GM23338 (cell line): ENCODE measurements at regions not wholly inside any gene's neighbourhood (a gene's known extent, or its start where the extent isn't known, plus 50 kb on each side); places are given as distances from the start of the nearest gene placed in this dataset.

Experiments used
- ATAC-seq: fragments of 200-7000 bp; cut with Tn5 transposase; 3 replicates; pipeline ENCODE4 v1.9.1; 2020
- DNase-seq: peaks from one replicate; pipeline ENCODE4 v3.0.0-alpha.2; 2015; ENCODE audit warnings: low spot score
- H2AFZ ChIP-seq: fragments of 200-600 bp; sonication (generic); 2 replicates; pipeline ENCODE4 v1.8.0; 2016; ENCODE audit warnings: antibody characterized with exemption, mild to moderate bottlenecking, moderate library complexity
- H3F3A ChIP-seq: fragments of 200-600 bp; sonication (generic); replicated peaks from 2 replicates; pipeline ENCODE4 v1.8.0; 2017; ENCODE audit warnings: antibody characterized with exemption, mixed run types, low read depth
- H3K27ac ChIP-seq: fragments of 200-600 bp; sonication (generic); 2 replicates; pipeline ENCODE4 v1.6.1; 2016; ENCODE audit warnings: low read depth
- H3K27me3 ChIP-seq: fragments of 200-600 bp; sonication (generic); 2 replicates; pipeline ENCODE4 v1.8.0; 2016; ENCODE audit warnings: mild to moderate bottlenecking, mixed run types, moderate library complexity; ENCODE audit not compliant: insufficient read depth
- H3K36me3 ChIP-seq: fragments of 200-600 bp; sonication (generic); 2 replicates; pipeline ENCODE4 v1.8.0; 2016; ENCODE audit warnings: mild to moderate bottlenecking; ENCODE audit not compliant: insufficient read depth
- H3K4me1 ChIP-seq: fragments of 200-600 bp; sonication (generic); 2 replicates; pipeline ENCODE4 v1.8.0; 2016; ENCODE audit warnings: mild to moderate bottlenecking, moderate library complexity; ENCODE audit not compliant: insufficient read depth
- H3K4me2 ChIP-seq: fragments of 200-600 bp; sonication (generic); 2 replicates; pipeline ENCODE4 v1.7.1; 2017; ENCODE audit warnings: mixed run types
- H3K4me3 ChIP-seq: fragments of 200-600 bp; sonication (generic); 2 replicates; pipeline ENCODE4 v1.6.1; 2016; ENCODE audit warnings: mixed run types
- H3K79me2 ChIP-seq: fragments of 200-600 bp; sonication (generic); replicated peaks from 2 replicates; pipeline ENCODE4 v1.8.0; 2017; ENCODE audit warnings: mild to moderate bottlenecking; ENCODE audit not compliant: insufficient read depth
- H3K9me2 ChIP-seq: fragments of 200-600 bp; sonication (generic); 2 replicates; pipeline ENCODE4 v1.8.0; 2017; ENCODE audit not compliant: insufficient read depth
- H4K20me1 ChIP-seq: fragments of 200-600 bp; sonication (generic); replicated peaks from 2 replicates; pipeline ENCODE4 v1.8.0; 2017; ENCODE audit warnings: mild to moderate bottlenecking; ENCODE audit not compliant: insufficient read depth
- H3K27ac Mint-ChIP-seq: 2 replicates; pipeline ENCODE4 v1.8.0; 2020; ENCODE audit warnings: inconsistent platforms, mild to moderate bottlenecking, moderate library complexity, mixed read lengths
- H3K27me3 Mint-ChIP-seq: 3 replicates; pipeline ENCODE4 v1.8.0; 2022; ENCODE audit warnings: low read depth, mild to moderate bottlenecking, moderate library complexity, mixed read lengths, inconsistent platforms; ENCODE audit not compliant: insufficient read depth, poor library complexity
- H3K36me3 Mint-ChIP-seq: 3 replicates; pipeline ENCODE4 v1.8.0; 2021; ENCODE audit warnings: low read depth, mild to moderate bottlenecking, inconsistent platforms, moderate library complexity, mixed read lengths
- H3K4me1 Mint-ChIP-seq: 3 replicates; pipeline ENCODE4 v1.8.0; 2020; ENCODE audit warnings: mild to moderate bottlenecking, inconsistent platforms, mixed read lengths
- H3K4me3 Mint-ChIP-seq: 3 replicates; pipeline ENCODE4 v1.8.0; 2021; ENCODE audit warnings: moderate library complexity, mild to moderate bottlenecking, inconsistent platforms, mixed read lengths
- H3K9me3 Mint-ChIP-seq: 3 replicates; pipeline ENCODE4 v1.8.0; 2020; ENCODE audit warnings: moderate library complexity, mild to moderate bottlenecking, inconsistent platforms, mixed read lengths
- CREB1 ChIP-seq: fragments of 250-450 bp; sonication (Bioruptor Pico); IDR thresholded peaks from 2 replicates; pipeline ENCODE4 v1.5.0; 2020; ENCODE audit warnings: low read depth, mild to moderate bottlenecking, moderate library complexity
- EZH2 ChIP-seq: fragments of 200-600 bp; sonication (generic); IDR thresholded peaks from one replicate; pipeline ENCODE4 v1.8.0; 2017; ENCODE audit warnings: antibody characterized with exemption, mild to moderate bottlenecking, low read depth; ENCODE audit not compliant: unreplicated experiment
- EZH2phosphoT487 ChIP-seq: fragments of 200-600 bp; sonication (generic); IDR thresholded peaks from one replicate; pipeline ENCODE4 v1.8.1; 2018; ENCODE audit warnings: antibody characterized with exemption; ENCODE audit not compliant: unreplicated experiment
- JUNB ChIP-seq: IDR thresholded peaks from one replicate; pipeline ENCODE4 v1.6.1; 2016; ENCODE audit warnings: antibody characterized with exemption; ENCODE audit not compliant: unreplicated experiment
- NANOG ChIP-seq: IDR thresholded peaks from 2 replicates; pipeline ENCODE4 v1.6.1; 2016; ENCODE audit warnings: antibody characterized with exemption, borderline replicate concordance
- POLR2AphosphoS5 ChIP-seq: IDR thresholded peaks from 2 replicates; pipeline ENCODE4 v1.6.1; 2016; ENCODE audit warnings: antibody characterized with exemption, low read depth
- STAT1 ChIP-seq: IDR thresholded peaks from one replicate; pipeline ENCODE4 v1.6.1; 2016; ENCODE audit warnings: antibody characterized with exemption; ENCODE audit not compliant: unreplicated experiment
- ZNF331 ChIP-seq: fragments of 250-450 bp; sonication (Bioruptor Pico); IDR thresholded peaks from 2 replicates; pipeline ENCODE4 v1.5.0; 2020; ENCODE audit warnings: low read depth, mild to moderate bottlenecking, moderate library complexity
- TF ChIP-seq, protein P1 (sequence below): fragments of 250-450 bp; sonication (Bioruptor Pico); IDR thresholded peaks from 2 replicates; pipeline ENCODE4 v1.5.0; 2020; ENCODE audit warnings: mild to moderate bottlenecking, moderate library complexity
- TF ChIP-seq, protein P2 (sequence below), 2 experiments: fragments of 200-600 bp in 1 of 2; sonication (generic) in 1 of 2; conservative IDR thresholded peaks; 2 replicates each; pipeline versions ENCODE4 v1.5.1 to v1.6.1; 2016 to 2017; ENCODE audit warnings: antibody characterized with exemption in 2 of 2, low read depth in 2 of 2, mild to moderate bottlenecking in 2 of 2, moderate library complexity in 1 of 2
- TF ChIP-seq, protein P3 (sequence below): IDR thresholded peaks from 2 replicates; pipeline ENCODE4 v1.6.1; 2016; ENCODE audit warnings: antibody characterized with exemption

DNA sequence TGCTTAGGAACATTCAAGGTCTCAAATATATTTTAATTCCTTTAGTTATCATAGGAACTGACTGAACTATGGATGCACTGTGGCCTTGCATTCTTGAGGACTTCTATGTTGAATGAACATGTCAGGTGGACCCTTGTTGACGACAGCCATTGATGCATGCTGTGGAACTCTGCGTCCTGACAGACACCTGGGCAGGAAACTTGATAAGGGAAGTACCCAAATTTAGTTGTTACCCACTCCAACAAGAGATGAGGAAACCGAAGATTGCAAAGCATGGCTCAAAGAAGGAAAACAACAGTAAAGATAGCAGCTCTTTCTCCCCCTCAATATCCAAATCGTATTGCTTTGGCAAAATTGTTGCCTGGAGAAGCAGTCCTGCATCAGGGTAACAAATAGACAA, 540.0 kb upstream of the NR3C2 start:
- Histone ChIP-seq H3K9me2 (peaks cover 16% of the 10 kb centered on the region; the same call in 1 of the 2 replicates), H3K4me2 (no peak overlapping the region), H4K20me1 (no peaks in the 10 kb centered on the region), H3K27me3 (no peaks in the 10 kb centered on the region), H3K27ac (no peak overlapping the region), H3K79me2 (no peaks in the 10 kb centered on the region), H2AFZ (no peak overlapping the region), H3K4me3 (no peak overlapping the region), H3K4me1 (no peaks in the 10 kb centered on the region), H3F3A (no peaks in the 10 kb centered on the region), H3K36me3 (no peaks in the 10 kb centered on the region)
- Mint-ChIP-seq H3K9me3 (no peaks in the 10 kb centered on the region; the same call in 2 of the 3 replicates), H3K27ac (no peak overlapping the region), H3K4me1 (no peaks in the 10 kb centered on the region), H3K4me3 (no peak overlapping the region), H3K36me3 (no peaks in the 10 kb centered on the region), H3K27me3 (no peaks in the 10 kb centered on the region)
- TF ChIP-seq STAT1 (no peak), EZH2phosphoT487 (no peak), POLR2AphosphoS5 (no peak), NANOG (no peak), ZNF331 (CRISPR knock-in tag) (no peak), EZH2 (no peak), CREB1 (CRISPR knock-in tag) (no peak), JUNB (no peak)
- TF ChIP-seq, protein P1, sequence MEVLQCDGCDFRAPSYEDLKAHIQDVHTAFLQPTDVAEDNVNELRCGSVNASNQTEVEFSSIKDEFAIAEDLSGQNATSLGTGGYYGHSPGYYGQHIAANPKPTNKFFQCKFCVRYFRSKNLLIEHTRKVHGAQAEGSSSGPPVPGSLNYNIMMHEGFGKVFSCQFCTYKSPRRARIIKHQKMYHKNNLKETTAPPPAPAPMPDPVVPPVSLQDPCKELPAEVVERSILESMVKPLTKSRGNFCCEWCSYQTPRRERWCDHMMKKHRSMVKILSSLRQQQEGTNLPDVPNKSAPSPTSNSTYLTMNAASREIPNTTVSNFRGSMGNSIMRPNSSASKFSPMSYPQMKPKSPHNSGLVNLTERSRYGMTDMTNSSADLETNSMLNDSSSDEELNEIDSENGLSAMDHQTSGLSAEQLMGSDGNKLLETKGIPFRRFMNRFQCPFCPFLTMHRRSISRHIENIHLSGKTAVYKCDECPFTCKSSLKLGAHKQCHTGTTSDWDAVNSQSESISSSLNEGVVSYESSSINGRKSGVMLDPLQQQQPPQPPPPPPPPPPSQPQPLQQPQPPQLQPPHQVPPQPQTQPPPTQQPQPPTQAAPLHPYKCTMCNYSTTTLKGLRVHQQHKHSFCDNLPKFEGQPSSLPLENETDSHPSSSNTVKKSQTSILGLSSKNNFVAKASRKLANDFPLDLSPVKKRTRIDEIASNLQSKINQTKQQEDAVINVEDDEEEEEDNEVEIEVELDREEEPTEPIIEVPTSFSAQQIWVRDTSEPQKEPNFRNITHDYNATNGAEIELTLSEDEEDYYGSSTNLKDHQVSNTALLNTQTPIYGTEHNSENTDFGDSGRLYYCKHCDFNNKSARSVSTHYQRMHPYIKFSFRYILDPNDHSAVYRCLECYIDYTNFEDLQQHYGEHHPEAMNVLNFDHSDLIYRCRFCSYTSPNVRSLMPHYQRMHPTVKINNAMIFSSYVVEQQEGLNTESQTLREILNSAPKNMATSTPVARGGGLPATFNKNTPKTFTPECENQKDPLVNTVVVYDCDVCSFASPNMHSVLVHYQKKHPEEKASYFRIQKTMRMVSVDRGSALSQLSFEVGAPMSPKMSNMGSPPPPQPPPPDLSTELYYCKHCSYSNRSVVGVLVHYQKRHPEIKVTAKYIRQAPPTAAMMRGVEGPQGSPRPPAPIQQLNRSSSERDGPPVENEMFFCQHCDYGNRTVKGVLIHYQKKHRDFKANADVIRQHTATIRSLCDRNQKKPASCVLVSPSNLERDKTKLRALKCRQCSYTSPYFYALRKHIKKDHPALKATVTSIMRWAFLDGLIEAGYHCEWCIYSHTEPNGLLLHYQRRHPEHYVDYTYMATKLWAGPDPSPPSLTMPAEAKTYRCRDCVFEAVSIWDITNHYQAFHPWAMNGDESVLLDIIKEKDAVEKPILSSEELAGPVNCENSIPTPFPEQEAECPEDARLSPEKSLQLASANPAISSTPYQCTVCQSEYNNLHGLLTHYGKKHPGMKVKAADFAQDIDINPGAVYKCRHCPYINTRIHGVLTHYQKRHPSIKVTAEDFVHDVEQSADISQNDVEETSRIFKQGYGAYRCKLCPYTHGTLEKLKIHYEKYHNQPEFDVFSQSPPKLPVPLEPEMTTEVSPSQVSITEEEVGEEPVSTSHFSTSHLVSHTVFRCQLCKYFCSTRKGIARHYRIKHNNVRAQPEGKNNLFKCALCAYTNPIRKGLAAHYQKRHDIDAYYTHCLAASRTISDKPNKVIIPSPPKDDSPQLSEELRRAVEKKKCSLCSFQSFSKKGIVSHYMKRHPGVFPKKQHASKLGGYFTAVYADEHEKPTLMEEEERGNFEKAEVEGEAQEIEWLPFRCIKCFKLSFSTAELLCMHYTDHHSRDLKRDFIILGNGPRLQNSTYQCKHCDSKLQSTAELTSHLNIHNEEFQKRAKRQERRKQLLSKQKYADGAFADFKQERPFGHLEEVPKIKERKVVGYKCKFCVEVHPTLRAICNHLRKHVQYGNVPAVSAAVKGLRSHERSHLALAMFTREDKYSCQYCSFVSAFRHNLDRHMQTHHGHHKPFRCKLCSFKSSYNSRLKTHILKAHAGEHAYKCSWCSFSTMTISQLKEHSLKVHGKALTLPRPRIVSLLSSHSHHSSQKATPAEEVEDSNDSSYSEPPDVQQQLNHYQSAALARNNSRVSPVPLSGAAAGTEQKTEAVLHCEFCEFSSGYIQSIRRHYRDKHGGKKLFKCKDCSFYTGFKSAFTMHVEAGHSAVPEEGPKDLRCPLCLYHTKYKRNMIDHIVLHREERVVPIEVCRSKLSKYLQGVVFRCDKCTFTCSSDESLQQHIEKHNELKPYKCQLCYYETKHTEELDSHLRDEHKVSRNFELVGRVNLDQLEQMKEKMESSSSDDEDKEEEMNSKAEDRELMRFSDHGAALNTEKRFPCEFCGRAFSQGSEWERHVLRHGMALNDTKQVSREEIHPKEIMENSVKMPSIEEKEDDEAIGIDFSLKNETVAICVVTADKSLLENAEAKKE (CRISPR knock-in tag), result no peak
- TF ChIP-seq, protein P2, sequence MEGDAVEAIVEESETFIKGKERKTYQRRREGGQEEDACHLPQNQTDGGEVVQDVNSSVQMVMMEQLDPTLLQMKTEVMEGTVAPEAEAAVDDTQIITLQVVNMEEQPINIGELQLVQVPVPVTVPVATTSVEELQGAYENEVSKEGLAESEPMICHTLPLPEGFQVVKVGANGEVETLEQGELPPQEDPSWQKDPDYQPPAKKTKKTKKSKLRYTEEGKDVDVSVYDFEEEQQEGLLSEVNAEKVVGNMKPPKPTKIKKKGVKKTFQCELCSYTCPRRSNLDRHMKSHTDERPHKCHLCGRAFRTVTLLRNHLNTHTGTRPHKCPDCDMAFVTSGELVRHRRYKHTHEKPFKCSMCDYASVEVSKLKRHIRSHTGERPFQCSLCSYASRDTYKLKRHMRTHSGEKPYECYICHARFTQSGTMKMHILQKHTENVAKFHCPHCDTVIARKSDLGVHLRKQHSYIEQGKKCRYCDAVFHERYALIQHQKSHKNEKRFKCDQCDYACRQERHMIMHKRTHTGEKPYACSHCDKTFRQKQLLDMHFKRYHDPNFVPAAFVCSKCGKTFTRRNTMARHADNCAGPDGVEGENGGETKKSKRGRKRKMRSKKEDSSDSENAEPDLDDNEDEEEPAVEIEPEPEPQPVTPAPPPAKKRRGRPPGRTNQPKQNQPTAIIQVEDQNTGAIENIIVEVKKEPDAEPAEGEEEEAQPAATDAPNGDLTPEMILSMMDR (conservative IDR thresholded peaks at IDR 0.05; ENCODE audit: low read depth in 2 of 2), result no peak
- TF ChIP-seq, protein P3, sequence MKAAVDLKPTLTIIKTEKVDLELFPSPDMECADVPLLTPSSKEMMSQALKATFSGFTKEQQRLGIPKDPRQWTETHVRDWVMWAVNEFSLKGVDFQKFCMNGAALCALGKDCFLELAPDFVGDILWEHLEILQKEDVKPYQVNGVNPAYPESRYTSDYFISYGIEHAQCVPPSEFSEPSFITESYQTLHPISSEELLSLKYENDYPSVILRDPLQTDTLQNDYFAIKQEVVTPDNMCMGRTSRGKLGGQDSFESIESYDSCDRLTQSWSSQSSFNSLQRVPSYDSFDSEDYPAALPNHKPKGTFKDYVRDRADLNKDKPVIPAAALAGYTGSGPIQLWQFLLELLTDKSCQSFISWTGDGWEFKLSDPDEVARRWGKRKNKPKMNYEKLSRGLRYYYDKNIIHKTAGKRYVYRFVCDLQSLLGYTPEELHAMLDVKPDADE, result no peak
- no peak for ATAC-seq
- DNase-seq, result no peak
